NCI-H82 treated with DMSO at 0.1 percent for 48 hours (cell line): ENCODE measurements at regions not wholly inside any gene's neighbourhood (a gene's known extent, or its start where the extent isn't known, plus 50 kb on each side); places are given as distances from the start of the nearest gene placed in this dataset.

Source experiments
- DNase-seq: peaks from one replicate; lab custom pipeline; 2025; ENCODE audit not compliant: unreplicated experiment; lab: John Stamatoyannopoulos, UW

DNA sequence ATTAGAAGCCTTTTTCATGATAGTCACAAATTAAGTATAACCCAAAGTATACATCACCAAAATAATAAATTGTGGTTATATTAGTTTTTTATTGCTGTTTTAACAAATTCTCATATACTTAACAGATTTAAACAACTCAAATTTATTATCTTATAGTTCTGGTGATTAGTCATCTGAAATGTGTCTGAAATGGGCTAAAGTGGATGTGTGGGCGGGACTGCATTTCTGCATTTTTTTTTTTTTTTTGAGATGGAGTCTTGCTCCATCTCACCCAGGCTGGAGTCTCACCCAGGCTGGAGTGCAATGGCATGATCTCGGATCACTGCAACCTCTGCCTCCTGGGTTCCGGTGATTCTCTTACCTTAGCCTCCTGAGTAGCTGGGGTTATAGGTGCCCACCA is 891.5 kb upstream of the CELF2 start:
- DNase-seq = no peak

GRCh38 chr10:10128387-10128786 is 889.3 kb upstream of the CELF2 start:
- no peak for DNase-seq

- no peak for DNase-seq
These were observed 887.0 kb upstream of the CELF2 start for GRCh38 chr10:10130686-10131085.

GRCh38 chr10:10132009-10132408 is 885.7 kb upstream of the CELF2 start:
- DNase-seq = no peak

- DNase-seq = no peak
These were observed 884.4 kb upstream of the CELF2 start for GRCh38 chr10:10133281-10133680.

- no peak for DNase-seq
These were observed 879.0 kb upstream of the CELF2 start for GRCh38 chr10:10138685-10139084.

- no peak for DNase-seq
These were observed 875.8 kb upstream of the CELF2 start for GRCh38 chr10:10141782-10142382.

- no peak for DNase-seq
These were observed 871.1 kb upstream of the CELF2 start for GRCh38 chr10:10146604-10147003.

DNA sequence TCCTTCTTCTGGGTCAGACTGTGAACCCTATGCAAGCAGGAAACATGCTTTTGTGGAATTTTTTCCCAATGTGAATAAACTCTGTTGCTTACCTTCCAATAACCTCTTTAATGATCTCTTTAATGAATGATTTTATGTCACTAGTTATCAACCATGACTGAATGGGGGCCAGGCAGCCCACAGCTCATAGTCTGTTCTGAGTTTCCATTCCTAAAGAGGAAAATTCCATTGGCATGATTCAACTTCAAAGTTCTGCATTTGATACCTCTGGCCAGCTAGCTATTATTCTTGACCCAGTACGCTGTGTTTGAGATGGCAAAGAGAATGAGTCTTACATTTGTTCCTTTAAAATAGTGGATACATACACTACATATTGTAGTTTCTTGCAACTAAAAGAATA is 867.8 kb upstream of the CELF2 start:
- DNase-seq = no peak

GRCh38 chr10:10156917-10157600 is 860.6 kb upstream of the CELF2 start:
- no peak for DNase-seq

- DNase-seq = no peak
These were observed 856.8 kb upstream of the CELF2 start for GRCh38 chr10:10160821-10161312.

DNA sequence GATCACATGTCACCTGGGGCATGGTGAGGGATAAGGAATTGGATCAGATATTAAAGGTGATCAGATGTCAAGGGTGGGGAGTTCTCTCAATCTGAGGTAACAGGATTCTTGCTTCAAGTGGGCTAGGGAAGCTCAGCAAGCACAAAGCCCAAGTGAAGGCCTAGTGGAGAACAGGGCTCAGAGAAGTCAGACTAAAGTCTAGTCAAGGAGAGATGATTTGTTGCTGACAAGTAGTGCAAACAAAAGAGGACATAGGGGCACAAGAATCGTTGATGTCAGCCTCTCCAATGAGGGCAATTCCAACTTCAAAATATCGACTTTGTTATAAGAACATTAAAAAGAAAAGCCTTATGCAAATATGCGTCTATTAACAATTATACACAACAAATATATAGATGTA is 852.8 kb upstream of the CELF2 start:
- DNase-seq = no peak

DNA sequence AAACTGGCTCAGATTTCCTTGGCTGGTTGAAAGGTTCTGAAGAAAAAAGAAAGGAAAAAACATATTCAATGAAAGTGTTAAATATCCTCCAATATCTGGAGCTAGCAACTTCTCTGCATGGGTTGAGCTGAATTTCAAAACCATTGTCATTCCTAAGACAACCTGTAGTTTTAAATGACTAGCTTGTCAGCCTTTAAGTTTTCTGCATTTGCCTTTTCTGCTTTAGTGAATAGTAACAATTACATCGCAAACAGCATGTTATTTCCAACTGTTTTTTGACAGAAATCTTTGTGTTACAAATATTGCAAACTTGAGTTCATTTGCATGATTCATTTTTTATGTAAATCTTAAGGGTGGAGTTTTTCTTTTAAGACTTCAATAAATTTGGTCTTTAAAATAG is 852.3 kb upstream of the CELF2 start:
- no peak for DNase-seq

DNA sequence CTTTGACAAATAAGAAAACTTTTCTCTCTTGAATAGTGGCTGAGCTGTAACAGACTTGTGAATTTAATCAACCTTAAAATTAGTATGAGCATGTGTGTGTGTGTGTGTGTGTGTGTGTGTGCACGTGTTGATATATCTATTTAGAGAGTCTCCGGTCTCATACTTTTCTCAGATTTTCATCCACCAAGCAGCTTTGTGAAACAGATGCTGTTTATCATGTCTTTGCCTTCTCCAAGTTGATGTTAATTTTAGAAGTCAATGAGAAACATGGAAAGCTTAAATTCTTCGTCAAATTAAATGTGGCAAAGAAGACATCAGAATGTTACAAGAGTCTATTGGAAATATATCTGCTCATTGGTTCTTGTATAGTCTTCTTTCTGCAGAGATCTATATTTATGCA is 839.2 kb upstream of the CELF2 start:
- DNase-seq = no peak

DNA sequence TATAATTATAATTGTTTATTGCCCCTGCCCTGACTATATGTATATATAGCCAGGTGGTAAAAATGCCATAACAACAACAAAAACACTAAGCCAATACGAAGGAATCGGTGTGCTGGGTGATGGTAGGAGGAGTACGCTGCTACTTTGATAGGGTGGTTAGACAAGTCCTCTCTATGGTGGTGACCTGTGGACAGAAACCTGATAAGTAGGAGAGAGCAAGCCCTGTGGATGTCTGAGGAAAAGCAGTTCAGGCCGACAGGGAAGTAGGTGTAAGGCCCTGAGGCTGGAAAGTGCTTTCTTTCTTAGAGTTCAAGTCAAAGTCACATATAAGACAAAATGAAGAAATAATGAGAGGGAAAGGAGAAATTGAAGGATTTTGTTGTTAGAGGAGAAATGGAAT is 823.8 kb upstream of the CELF2 start:
- DNase-seq = no peak

GRCh38 chr10:10196701-10197100 is 821.0 kb upstream of the CELF2 start:
- DNase-seq = no peak

GRCh38 chr10:10197423-10197822 is 820.2 kb upstream of the CELF2 start:
- no peak for DNase-seq

- no peak for DNase-seq
These were observed 819.3 kb upstream of the CELF2 start for GRCh38 chr10:10198363-10198762.

GRCh38 chr10:10204415-10204814 is 813.3 kb upstream of the CELF2 start:
- no peak for DNase-seq

- no peak for DNase-seq
These were observed 811.8 kb upstream of the CELF2 start for GRCh38 chr10:10205906-10206305.

DNA sequence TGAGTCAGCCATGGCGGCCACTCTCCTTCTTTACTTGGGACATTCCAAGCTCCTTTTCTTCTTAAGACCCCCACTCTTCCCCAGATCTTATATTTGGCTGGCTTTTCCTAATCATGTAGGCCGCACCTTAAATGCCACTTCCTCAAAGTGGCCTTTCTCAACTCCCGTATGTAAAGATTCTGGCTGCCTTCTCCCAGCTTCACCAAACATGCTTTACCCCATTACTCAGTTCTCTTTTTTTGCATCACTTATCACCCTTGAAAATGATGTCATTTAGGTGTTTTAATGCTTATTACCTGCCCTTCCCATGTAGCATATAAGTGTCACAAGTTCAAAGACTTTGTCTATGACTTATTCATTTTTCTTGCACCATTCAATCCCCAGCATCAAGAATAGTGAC is 810.1 kb upstream of the CELF2 start:
- DNase-seq = no peak

DNA sequence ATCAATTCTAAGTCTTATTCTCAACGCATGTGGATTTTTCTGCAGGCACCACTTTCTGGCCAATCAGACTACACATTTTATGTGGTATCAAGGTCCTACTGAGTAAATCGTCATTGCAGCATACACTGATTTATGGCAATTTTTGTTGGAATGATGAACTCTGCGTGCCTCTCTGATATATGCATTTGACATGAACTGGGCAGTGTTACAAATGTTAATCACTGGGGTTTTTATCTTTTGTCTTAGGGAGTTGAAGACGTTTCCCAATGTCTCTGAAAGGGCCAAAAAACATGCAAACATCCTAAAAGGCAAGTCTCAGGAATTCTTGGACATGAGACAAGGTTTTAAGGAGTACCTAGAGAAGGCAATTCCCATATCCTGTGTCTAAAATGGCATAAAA is 809.5 kb upstream of the CELF2 start:
- DNase-seq = no peak

- no peak for DNase-seq
These were observed 808.5 kb upstream of the CELF2 start for GRCh38 chr10:10209167-10209566.
